HG02970 (cell line): ENCODE measurements at regions not wholly inside any gene's neighbourhood (a gene's known extent, or its start where the extent isn't known, plus 50 kb on each side); places are given as distances from the start of the nearest gene placed in this dataset.

ENCODE experiments used
- ATAC-seq: cut with Tn5 transposase; IDR thresholded peaks from one replicate; pipeline ENCODE4 v1.9.1; 2021; ENCODE audit warnings: mild to moderate bottlenecking, moderate library complexity, moderate number of reproducible peaks; ENCODE audit not compliant: unreplicated experiment, low FRiP score

- no peak for ATAC-seq
Observed at GRCh38 chr10:58885146-58885545, 291.3 kb upstream of the PHYHIPL start.

- ATAC-seq: no peak
Observed at GRCh38 chr10:58885686-58886345, 290.6 kb upstream of the PHYHIPL start.

- ATAC-seq: no peak
Observed at GRCh38 chr10:58886406-58886805, 290.0 kb upstream of the PHYHIPL start.

GRCh38 chr10:58887474-58887873 is 289.0 kb upstream of the PHYHIPL start:
- no peak for ATAC-seq

- ATAC-seq: no peak
Observed at GRCh38 chr10:58888957-58889356, 287.5 kb upstream of the PHYHIPL start.

- ATAC-seq: no peak
Observed at GRCh38 chr10:58892031-58892531, 284.4 kb upstream of the PHYHIPL start.

GRCh38 chr10:58894929-58895328 is 281.5 kb upstream of the PHYHIPL start:
- ATAC-seq: no peak

- no peak for ATAC-seq
Observed at GRCh38 chr10:58896229-58896628, 280.2 kb upstream of the PHYHIPL start.

GRCh38 chr10:58897236-58897635 is 279.2 kb upstream of the PHYHIPL start:
- no peak for ATAC-seq

GRCh38 chr10:58897708-58898107 is 278.7 kb upstream of the PHYHIPL start:
- no peak for ATAC-seq

- no peak for ATAC-seq
Observed at GRCh38 chr10:58898854-58899573, 277.4 kb upstream of the PHYHIPL start.

GRCh38 chr10:58901092-58901646 is 275.3 kb upstream of the PHYHIPL start:
- ATAC-seq: no peak

GRCh38 chr10:58903071-58903470 is 273.4 kb upstream of the PHYHIPL start:
- no peak for ATAC-seq

- no peak for ATAC-seq
Observed at GRCh38 chr10:58909881-58910280, 266.6 kb upstream of the PHYHIPL start.

GRCh38 chr10:58913717-58914116 is 262.7 kb upstream of the PHYHIPL start:
- ATAC-seq: no peak

- ATAC-seq: no peak
Observed at GRCh38 chr10:58918887-58919286, 257.6 kb upstream of the PHYHIPL start.

GRCh38 chr10:58919927-58920654 is 256.4 kb upstream of the PHYHIPL start:
- ATAC-seq: no peak

- no peak for ATAC-seq
Observed at GRCh38 chr10:58920655-58921003, 255.8 kb upstream of the PHYHIPL start.

- no peak for ATAC-seq
Observed at GRCh38 chr10:58921421-58921855, 255.0 kb upstream of the PHYHIPL start.

- no peak for ATAC-seq
Observed at GRCh38 chr10:58925381-58925780, 251.1 kb upstream of the PHYHIPL start.

- ATAC-seq: no peak
Observed at GRCh38 chr10:58930500-58930899, 245.9 kb upstream of the PHYHIPL start.
